ENCODE measurements at regions not wholly inside any gene's neighbourhood (a gene's known extent, or its start where the extent isn't known, plus 50 kb on each side); places are given as distances from the start of the nearest gene placed in this dataset.

GRCh38 chr11:86120807-86121206, 51.9 kb upstream of the PICALM start (continued):
- TF ChIP-seq YY1 (IDR thresholded peaks at IDR 0.05; ENCODE audit: low read depth, low read length), result no peak

GRCh38 chr11:86119906-86120305, 51.0 kb upstream of the PICALM start:
- no peaks in the 10 kb centered on the region for H3K23me2 ChIP-seq (ENCODE audit: low read depth, low read length)
- H4K20me1 ChIP-seq (replicated peaks in 1 of 2; ENCODE audit: control insufficient read depth in 1 of 2, insufficient read depth in 2 of 2, low read length in 2 of 2), result no peaks in the 10 kb centered on the region

More at GRCh38 chr11:86119906-86120305, 51.0 kb upstream of the PICALM start:
- Histone ChIP-seq H2BK15ac (ENCODE audit: low read length) (no peak overlapping the region), H3K18ac (ENCODE audit: extremely low read depth, low read length) (no peak overlapping the region), H3K36me3 (ENCODE audit: control insufficient read depth in 2 of 4, insufficient read depth in 4 of 4, low read length in 3 of 4) (no peaks in the 10 kb centered on the region), H3K4me2 (ENCODE audit: insufficient read depth in 1 of 2, low read depth in 2 of 2, low read length in 2 of 2) (no peak overlapping the region), H3K79me2 (ENCODE audit: control insufficient read depth in 1 of 2, insufficient read depth in 2 of 2, low read length in 2 of 2) (no peaks in the 10 kb centered on the region), H2BK20ac (ENCODE audit: low read length) (no peak overlapping the region), H2AFZ (ENCODE audit: low read length) (no peak overlapping the region), H3K4me1 (replicated peaks in 1 of 4; ENCODE audit: control insufficient read depth in 3 of 4, insufficient read depth in 4 of 4, low read length in 3 of 4) (no peaks in the 10 kb centered on the region), H2BK12ac (ENCODE audit: low read depth, low read length) (no peak overlapping the region), H2BK5ac (ENCODE audit: low read depth, low read length) (no peak overlapping the region), H3K14ac (ENCODE audit: insufficient read length) (no peak overlapping the region), H2BK120ac (replicated peaks; ENCODE audit: low read depth, low read length) (no peak overlapping the region), H3K9ac (replicated peaks in 1 of 4; ENCODE audit: extremely low read depth in 1 of 4, low read depth in 3 of 4, low read length in 3 of 4) (no peak overlapping the region), H2AK5ac (ENCODE audit: low read depth, low read length) (no peak overlapping the region), H4K5ac (ENCODE audit: insufficient read length, low read depth, low read length) (no peak overlapping the region), H4K8ac (ENCODE audit: extremely low read depth, insufficient read depth, low read length) (no peak overlapping the region), H3K4ac (replicated peaks; ENCODE audit: insufficient read length, low read depth, low read length) (no peak overlapping the region), H3K79me1 (ENCODE audit: low read depth, low read length) (no peaks in the 10 kb centered on the region), H3K4me3 (ENCODE audit: extremely low read depth in 1 of 4, insufficient read depth in 2 of 4, low read depth in 3 of 4, low read length in 4 of 4) (no peak overlapping the region), H3K23ac (ENCODE audit: insufficient read length) (no peak overlapping the region), H3K27ac (ENCODE audit: low read depth, low read length) (no peak overlapping the region), H4K91ac (replicated peaks; ENCODE audit: insufficient read length, low read length) (no peak overlapping the region), H3K56ac (replicated peaks; ENCODE audit: insufficient read length, low read depth, low read length) (no peak overlapping the region), H3K9me3 (ENCODE audit: insufficient read depth in 2 of 2, low read depth in 1 of 2, low read length in 1 of 2) (no peaks in the 10 kb centered on the region), H3K27me3 (replicated peaks in 1 of 4; ENCODE audit: control insufficient read depth in 3 of 4, extremely low read depth in 1 of 4, insufficient read depth in 3 of 4, low read length in 3 of 4) (no peaks in the 10 kb centered on the region)
- WGBS, 2 experiments (ENCODE audit: extremely low coverage in 1 of 2, insufficient coverage in 1 of 2, insufficient read length in 1 of 2, insufficient replicate concordance in 2 of 2, low coverage in 1 of 2, low lambda C conversion rate in 2 of 2, missing lambda C conversion rate in 1 of 2), result 84% methylated on average over 1 of the region's 1 CpG; no CpG with 5 or more reads in 1 of the 2 experiments
- CTCF ChIA-PET (ENCODE audit: partially characterized antibody), result interaction anchor here (0.8 to 1.5 kb wide), 2 partner anchors 34 to 214 kb away, joined by 3 read pairs; no protein-coding TSS in a partner anchor
- POLR2A ChIA-PET (ENCODE audit: partially characterized antibody), result no interaction called here
- DNase-seq (ENCODE audit: low read depth in 1 of 2, low spot score in 2 of 2), result no peak
- no peak for FAIRE-seq
- TF ChIP-seq POU5F1 (IDR thresholded peaks at IDR 0.05; ENCODE audit: low read depth, low read length) (no peak), BRCA1 (IDR thresholded peaks at IDR 0.05; ENCODE audit: low read depth, low read length) (no peak), RAD21 (IDR thresholded peaks at IDR 0.05 in 1 of 2, conservative IDR thresholded peaks at IDR 0.05 in 1 of 2; ENCODE audit: low read depth in 2 of 2, low read length in 2 of 2) (no peak), CHD2 (IDR thresholded peaks at IDR 0.05; ENCODE audit: low read length) (no peak), KDM4A (IDR thresholded peaks at IDR 0.05; ENCODE audit: low read depth, low read length, severe bottlenecking) (no peak), TAF1 (IDR thresholded peaks at IDR 0.05; ENCODE audit: low read depth, low read length) (no peak), E2F6 (IDR thresholded peaks at IDR 0.05) (no peak), HDAC2 (IDR thresholded peaks at IDR 0.05; ENCODE audit: borderline replicate concordance in 1 of 2, low read depth in 2 of 2, low read length in 2 of 2) (no peak), TBP (IDR thresholded peaks at IDR 0.05; ENCODE audit: low read depth, low read length) (no peak), GTF2F1 (IDR thresholded peaks at IDR 0.05; ENCODE audit: borderline replicate concordance, low read depth, low read length) (no peak), SP1 (IDR thresholded peaks at IDR 0.05; ENCODE audit: low read depth, low read length) (no peak)
